ENCODE measurements at regions not wholly inside any gene's neighbourhood (a gene's known extent, or its start where the extent isn't known, plus 50 kb on each side); places are given as distances from the start of the nearest gene placed in this dataset.

GRCh38 chr4:147408189-147408588 lies 72.7 kb upstream of the EDNRA start:
- H3K4me3 ChIP-seq (ENCODE audit: low read depth, low read length) = no peak overlapping the region
- TF ChIP-seq CTCF (IDR thresholded peaks at IDR 0.05; ENCODE audit: control insufficient read depth, extremely low read depth, insufficient read depth) = no peak
- no peak for DNase-seq (ENCODE audit: low read depth)

- no peak for TF ChIP-seq CTCF (IDR thresholded peaks at IDR 0.05; ENCODE audit: control insufficient read depth, extremely low read depth, insufficient read depth)
- H3K4me3 ChIP-seq (ENCODE audit: low read depth, low read length) = no peak overlapping the region
- DNase-seq (ENCODE audit: low read depth) = no peak
These were observed 71.5 kb upstream of the EDNRA start for GRCh38 chr4:147409350-147409749.

GRCh38 chr4:147418226-147418625 lies 62.7 kb upstream of the EDNRA start:
- TF ChIP-seq CTCF (IDR thresholded peaks at IDR 0.05; ENCODE audit: control insufficient read depth, extremely low read depth, insufficient read depth) = no peak
- H3K4me3 ChIP-seq (ENCODE audit: low read depth, low read length) = no peak overlapping the region
- DNase-seq (ENCODE audit: low read depth) = no peak

- no peak for TF ChIP-seq CTCF (IDR thresholded peaks at IDR 0.05; ENCODE audit: control insufficient read depth, extremely low read depth, insufficient read depth)
- DNase-seq (ENCODE audit: low read depth) = no peak
- H3K4me3 ChIP-seq (ENCODE audit: low read depth, low read length) = no peak overlapping the region
These were observed 59.4 kb upstream of the EDNRA start for GRCh38 chr4:147421456-147421855.

- TF ChIP-seq CTCF (IDR thresholded peaks at IDR 0.05; ENCODE audit: control insufficient read depth, extremely low read depth, insufficient read depth) = no peak
- no peak for DNase-seq (ENCODE audit: low read depth)
- H3K4me3 ChIP-seq (ENCODE audit: low read depth, low read length) = no peak overlapping the region
These were observed 57.7 kb upstream of the EDNRA start for GRCh38 chr4:147423229-147423628.

- DNase-seq (ENCODE audit: low read depth) = no peak
- no peak for TF ChIP-seq CTCF (IDR thresholded peaks at IDR 0.05; ENCODE audit: control insufficient read depth, extremely low read depth, insufficient read depth)
- no peak overlapping the region for H3K4me3 ChIP-seq (ENCODE audit: low read depth, low read length)
These were observed 55.9 kb upstream of the EDNRA start for GRCh38 chr4:147425019-147425418.

GRCh38 chr4:147428583-147428982 lies 52.3 kb upstream of the EDNRA start:
- DNase-seq (ENCODE audit: low read depth) = no peak
- H3K4me3 ChIP-seq (ENCODE audit: low read depth, low read length) = no peak overlapping the region
- no peak for TF ChIP-seq CTCF (IDR thresholded peaks at IDR 0.05; ENCODE audit: control insufficient read depth, extremely low read depth, insufficient read depth)

All from LNCaP clone FGC (cell line).